ENCODE measurements at regions not wholly inside any gene's neighbourhood (a gene's known extent, or its start where the extent isn't known, plus 50 kb on each side); places are given as distances from the start of the nearest gene placed in this dataset.

- no TSS peak for BruUV-seq (replicated peaks)
- no peak overlapping the region for H3K27ac ChIP-seq (ENCODE audit: low read depth, low read length)
- no peaks in the 10 kb centered on the region for H3K36me3 ChIP-seq (ENCODE audit: control insufficient read depth in 1 of 2, insufficient read depth in 2 of 2, low read length in 2 of 2)
- no peak overlapping the region for H3K9ac ChIP-seq (ENCODE audit: low read length)
- H3K4me3 ChIP-seq (replicated peaks in 1 of 2; ENCODE audit: low read depth in 1 of 2, low read length in 2 of 2): no peak overlapping the region
- intact Hi-C loops (cut with micrococcal nuclease): no loop called here
- H3K9me3 ChIP-seq (ENCODE audit: control insufficient read depth in 1 of 2, insufficient read depth in 1 of 2, low read depth in 1 of 2, low read length in 2 of 2): no peaks in the 10 kb centered on the region
- no peaks in the 10 kb centered on the region for H3K27me3 ChIP-seq (ENCODE audit: insufficient read depth, low read length)
- no peaks in the 10 kb centered on the region for H3K79me2 ChIP-seq (ENCODE audit: insufficient read depth, low read length)
- H3K9me2 ChIP-seq (ENCODE audit: insufficient read depth): no peaks in the 10 kb centered on the region
- no peak for DNase-seq (ENCODE audit: low read depth, low spot score)
- CTCF ChIA-PET: no interaction called here
- no peak for ATAC-seq
- H4K20me1 ChIP-seq (ENCODE audit: insufficient read depth): no peaks in the 10 kb centered on the region
- TF ChIP-seq ZNF274 (IDR thresholded peaks at IDR 0.05; ENCODE audit: low read depth, low read length): no peak
- H2AFZ ChIP-seq (ENCODE audit: low read depth, low read length, poor library complexity, severe bottlenecking): no peak overlapping the region
- H3K4me2 ChIP-seq (ENCODE audit: low read length): no peak overlapping the region
- POLR2A ChIA-PET: no interaction called here
- RAD21 ChIA-PET (ENCODE audit: low non-redundant PET in 1 of 2, low total read pairs in 2 of 2, uncharacterized antibody in 2 of 2, unreplicated experiment in 2 of 2): no interaction called here
- peaks cover 7 to 10% of the 10 kb centered on the region in 2 experiments for H3K4me1 ChIP-seq (ENCODE audit: control insufficient read depth in 1 of 2, insufficient read depth in 2 of 2, low read length in 2 of 2)
Observed at GRCh38 chrX:39313146-39313545, 511.9 kb downstream of the MID1IP1 start.

- Histone ChIP-seq H3K9me2 (ENCODE audit: insufficient read depth) (no peaks in the 10 kb centered on the region), H3K9me3 (ENCODE audit: control insufficient read depth in 1 of 2, insufficient read depth in 1 of 2, low read depth in 1 of 2, low read length in 2 of 2) (no peaks in the 10 kb centered on the region), H3K79me2 (ENCODE audit: insufficient read depth, low read length) (no peaks in the 10 kb centered on the region), H3K9ac (ENCODE audit: low read length) (no peak overlapping the region), H3K4me3 (replicated peaks in 1 of 2; ENCODE audit: low read depth in 1 of 2, low read length in 2 of 2) (no peak overlapping the region), H4K20me1 (ENCODE audit: insufficient read depth) (no peaks in the 10 kb centered on the region), H3K27ac (ENCODE audit: low read depth, low read length) (no peak overlapping the region), H3K4me1 (ENCODE audit: control insufficient read depth in 1 of 2, insufficient read depth in 2 of 2, low read length in 2 of 2) (no peaks in the 10 kb centered on the region), H3K27me3 (ENCODE audit: insufficient read depth, low read length) (no peaks in the 10 kb centered on the region), H3K36me3 (ENCODE audit: control insufficient read depth in 1 of 2, insufficient read depth in 2 of 2, low read length in 2 of 2) (no peaks in the 10 kb centered on the region), H2AFZ (ENCODE audit: low read depth, low read length, poor library complexity, severe bottlenecking) (no peak overlapping the region), H3K4me2 (ENCODE audit: low read length) (no peak overlapping the region)
- DNase-seq (ENCODE audit: low read depth, low spot score) (no peak), ATAC-seq (no peak)
- no peak for TF ChIP-seq EZH2phosphoT487 (IDR thresholded peaks at IDR 0.05; ENCODE audit: borderline replicate concordance)
- RAD21 ChIA-PET (ENCODE audit: low non-redundant PET in 1 of 2, low total read pairs in 2 of 2, uncharacterized antibody in 2 of 2, unreplicated experiment in 2 of 2): no interaction called here
- CTCF ChIA-PET: no interaction called here
- no TSS peak for BruUV-seq (replicated peaks)
- intact Hi-C loops (cut with micrococcal nuclease): no loop called here
- POLR2A ChIA-PET: no interaction called here
Observed at GRCh38 chrX:39318506-39319343, 517.5 kb downstream of the MID1IP1 start.

All from HCT116 (cell line).